Sigmoid colon (tissue), 6 donors: ENCODE measurements at regions not wholly inside any gene's neighbourhood (a gene's known extent, or its start where the extent isn't known, plus 50 kb on each side); places are given as distances from the start of the nearest gene placed in this dataset.

Source experiments
- DNase-seq: peaks from one replicate; pipeline ENCODE4 v3.0.0-alpha.2; 2019
- H3K27ac ChIP-seq, 4 donors: fragments of 200-600 bp; sonication (generic); one replicate each; pipeline ENCODE4 v1.5.1; 2016 to 2019; ENCODE audit warnings: mild to moderate bottlenecking in 1 of 4
- H3K27me3 ChIP-seq, 3 donors: fragments of 200-600 bp; sonication (generic); one replicate each; pipeline ENCODE4 v1.5.1; 2019; ENCODE audit warnings: mild to moderate bottlenecking in 1 of 3
- H3K36me3 ChIP-seq, 4 donors: fragments of 200-600 bp; sonication (generic); one replicate each; pipeline ENCODE4 v1.5.1; 2016 to 2019
- H3K4me1 ChIP-seq, 4 donors: fragments of 200-600 bp; sonication (generic); one replicate each; pipeline ENCODE4 v1.5.1; 2017 to 2019
- H3K4me3 ChIP-seq, 4 donors: fragments of 200-600 bp; sonication (generic); one replicate each; pipeline ENCODE4 v1.5.1; 2017 to 2019; ENCODE audit warnings: mild to moderate bottlenecking in 2 of 4, moderate library complexity in 1 of 4
- H3K9me3 ChIP-seq, 4 donors: fragments of 200-600 bp in 3 of 4; sonication (generic) in 3 of 4; one replicate each; pipeline versions ENCODE4 v1.5.1 to v1.6.1; 2013 to 2019
- EP300 ChIP-seq, 4 donors: sonication (generic); formaldehyde crosslinking; IDR thresholded peaks; one replicate each; pipeline ENCODE4 v1.6.1; 2017; ENCODE audit warnings: antibody characterized with exemption in 4 of 4
- POLR2A ChIP-seq, 2 donors: fragments of 450-650 bp; IDR thresholded peaks; one replicate each; pipeline ENCODE4 v1.6.1; 2016; ENCODE audit warnings: antibody characterized with exemption in 2 of 2, mild to moderate bottlenecking in 2 of 2, moderate library complexity in 2 of 2
- POLR2AphosphoS5 ChIP-seq, 4 donors: sonication (generic); formaldehyde crosslinking; IDR thresholded peaks; one replicate each; pipeline ENCODE4 v1.6.1; 2017; ENCODE audit warnings: antibody characterized with exemption in 4 of 4
- WGBS, 2 donors: extraction: QIAGEN DNeasy Blood & Tissue Kit; methylation state at CpG; one replicate each; pipeline ENCODE4 v1.1.7; 2013; 5-methylcytosine and 5-hydroxymethylcytosine counted together
- intact Hi-C: fragments of 100-400 bp; cut with DNase I; formaldehyde crosslinking; loops from one replicate; pipeline ENCODE4 v1.15.1; 2023
- TF ChIP-seq, protein P1 (sequence below), 4 experiments: fragments of 450-650 bp in 3 of 4; fragments of 200-600 bp in 1 of 4; IDR thresholded peaks; one replicate each; pipeline ENCODE4 v1.5.1; 2016 to 2019; ENCODE audit warnings: antibody characterized with exemption in 4 of 4, mild to moderate bottlenecking in 3 of 4, moderate library complexity in 2 of 4
- donor health status: healthy with polysubstance abuse.
- donor health status: healthy.

- Histone ChIP-seq H3K9me3 (no peaks in the 10 kb centered on the region), H3K36me3 (no peaks in the 10 kb centered on the region), H3K27me3 (peaks cover 24 to 88% (median 70%) of the 10 kb centered on the region in 3 donors), H3K4me3 (no peak overlapping the region), H3K4me1 (peaks cover 0 to 31% (median 26%) of the 10 kb centered on the region in 4 donors), H3K27ac (no peak overlapping the region)
- intact Hi-C loops = no loop called here
- no peak for DNase-seq
- WGBS, 2 donors = 51 to 67% methylated on average over 24 of the region's 24 CpGs
- no peak for TF ChIP-seq POLR2AphosphoS5 (IDR thresholded peaks at IDR 0.05)
- no peak for TF ChIP-seq EP300 (IDR thresholded peaks at IDR 0.05)
- TF ChIP-seq, protein P1, sequence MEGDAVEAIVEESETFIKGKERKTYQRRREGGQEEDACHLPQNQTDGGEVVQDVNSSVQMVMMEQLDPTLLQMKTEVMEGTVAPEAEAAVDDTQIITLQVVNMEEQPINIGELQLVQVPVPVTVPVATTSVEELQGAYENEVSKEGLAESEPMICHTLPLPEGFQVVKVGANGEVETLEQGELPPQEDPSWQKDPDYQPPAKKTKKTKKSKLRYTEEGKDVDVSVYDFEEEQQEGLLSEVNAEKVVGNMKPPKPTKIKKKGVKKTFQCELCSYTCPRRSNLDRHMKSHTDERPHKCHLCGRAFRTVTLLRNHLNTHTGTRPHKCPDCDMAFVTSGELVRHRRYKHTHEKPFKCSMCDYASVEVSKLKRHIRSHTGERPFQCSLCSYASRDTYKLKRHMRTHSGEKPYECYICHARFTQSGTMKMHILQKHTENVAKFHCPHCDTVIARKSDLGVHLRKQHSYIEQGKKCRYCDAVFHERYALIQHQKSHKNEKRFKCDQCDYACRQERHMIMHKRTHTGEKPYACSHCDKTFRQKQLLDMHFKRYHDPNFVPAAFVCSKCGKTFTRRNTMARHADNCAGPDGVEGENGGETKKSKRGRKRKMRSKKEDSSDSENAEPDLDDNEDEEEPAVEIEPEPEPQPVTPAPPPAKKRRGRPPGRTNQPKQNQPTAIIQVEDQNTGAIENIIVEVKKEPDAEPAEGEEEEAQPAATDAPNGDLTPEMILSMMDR (IDR thresholded peaks at IDR 0.05) = no peak
- TF ChIP-seq POLR2A (IDR thresholded peaks at IDR 0.05) = no peak
Measured at GRCh38 chr7:1292972-1293830, 60.5 kb downstream of the UNCX start.

GRCh38 chr7:1293950-1294411 lies 61.3 kb downstream of the UNCX start:
- no peaks in the 10 kb centered on the region for H3K36me3 ChIP-seq
- H3K4me3 ChIP-seq = no peak overlapping the region
- 64 to 83% methylated on average over 28 of the region's 28 CpGs for WGBS, 2 donors
- no peaks in the 10 kb centered on the region for H3K9me3 ChIP-seq
- intact Hi-C loops = no loop called here
- peaks cover 0 to 31% (median 26%) of the 10 kb centered on the region in 4 donors for H3K4me1 ChIP-seq
- TF ChIP-seq POLR2A (IDR thresholded peaks at IDR 0.05) = no peak
- TF ChIP-seq POLR2AphosphoS5 (IDR thresholded peaks at IDR 0.05) = no peak
- TF ChIP-seq EP300 (IDR thresholded peaks at IDR 0.05) = no peak
- TF ChIP-seq, protein P1 (IDR thresholded peaks at IDR 0.05) = no peak
- DNase-seq = no peak
- no peak overlapping the region for H3K27ac ChIP-seq
- H3K27me3 ChIP-seq = peaks cover 24 to 90% (median 74%) of the 10 kb centered on the region in 3 donors

DNA sequence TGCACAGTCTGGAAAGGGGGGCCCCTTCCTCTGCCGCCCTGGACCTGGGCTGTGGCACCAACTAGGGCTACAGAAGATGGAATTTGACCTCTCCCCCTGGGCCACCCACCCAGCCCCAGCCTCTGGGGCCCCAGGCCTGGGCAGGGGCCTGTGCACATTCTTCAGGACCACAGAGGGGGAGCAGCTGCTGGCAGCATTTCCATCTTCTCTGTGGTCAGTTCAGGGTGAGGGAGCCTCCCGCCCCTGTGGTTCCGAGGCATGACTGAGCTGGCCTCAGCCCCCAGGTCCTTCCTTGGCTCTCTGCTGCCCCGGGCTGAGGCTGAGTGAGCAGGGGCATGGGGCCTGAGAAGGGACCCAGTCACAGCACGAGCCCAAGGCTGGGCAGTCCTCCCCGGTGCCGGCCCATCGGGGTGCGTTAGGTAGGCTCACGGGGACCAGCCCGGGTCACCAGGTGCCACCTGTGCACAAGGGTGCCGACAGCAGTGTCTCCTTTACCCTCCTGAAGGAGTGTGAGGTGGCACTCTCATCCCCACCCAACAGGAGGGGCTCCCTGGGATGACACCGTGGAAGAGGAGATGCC lies 63.2 kb downstream of the UNCX start:
- H3K27ac ChIP-seq = no peak overlapping the region
- no peaks in the 10 kb centered on the region for H3K9me3 ChIP-seq
- intact Hi-C loops = no loop called here
- no peak overlapping the region for H3K4me3 ChIP-seq
- H3K27me3 ChIP-seq = peaks cover 24 to 91% (median 72%) of the 10 kb centered on the region in 3 donors
- TF ChIP-seq POLR2A (IDR thresholded peaks at IDR 0.05) (no peak), EP300 (IDR thresholded peaks at IDR 0.05) (no peak), POLR2AphosphoS5 (IDR thresholded peaks at IDR 0.05) (no peak)
- TF ChIP-seq, protein P1 (IDR thresholded peaks at IDR 0.05) = no peak
- peaks cover 0 to 14% (median 12%) of the 10 kb centered on the region in 4 donors for H3K4me1 ChIP-seq
- WGBS, 2 donors = 87% methylated on average over 13 of the region's 13 CpGs
- no peaks in the 10 kb centered on the region for H3K36me3 ChIP-seq
- no peak for DNase-seq

DNA sequence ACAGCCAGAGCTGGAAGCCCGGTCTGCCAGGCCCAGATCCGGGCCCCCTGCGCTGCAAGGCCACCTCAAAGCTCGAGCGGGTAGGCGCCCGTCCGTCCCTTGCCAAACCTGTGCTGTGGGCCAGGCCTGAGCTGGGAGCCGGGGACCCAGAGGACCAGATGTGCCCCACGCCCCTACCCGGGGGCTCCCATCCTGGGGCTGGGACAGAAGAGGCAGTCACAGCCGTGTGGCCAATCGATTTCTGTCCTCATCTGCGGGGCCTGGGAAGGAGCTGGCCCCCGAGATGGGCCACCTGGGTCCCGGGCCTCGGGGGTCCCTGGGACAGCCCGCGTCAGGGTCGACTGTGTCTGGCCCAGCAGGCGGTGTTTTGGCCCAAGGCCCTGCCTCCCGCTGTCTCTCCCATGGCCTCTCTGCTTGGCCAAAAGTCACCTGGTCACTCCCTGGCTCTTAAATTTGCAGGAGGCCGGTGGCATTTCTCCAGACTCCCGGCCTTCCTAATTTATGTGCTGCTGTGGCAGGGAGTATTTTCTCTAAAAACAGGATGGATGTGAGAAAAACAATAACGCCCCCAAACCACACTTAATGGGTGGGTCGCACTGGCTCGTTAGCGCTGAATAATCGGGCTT lies 63.8 kb downstream of the UNCX start:
- Histone ChIP-seq H3K27me3 (peaks cover 24 to 91% (median 71%) of the 10 kb centered on the region in 3 donors), H3K27ac (no peak overlapping the region), H3K4me1 (peaks cover 0 to 9% (median 8%) of the 10 kb centered on the region in 4 donors), H3K36me3 (no peaks in the 10 kb centered on the region), H3K4me3 (no peak overlapping the region), H3K9me3 (no peaks in the 10 kb centered on the region)
- 56 to 58% methylated on average over 29 of the region's 29 CpGs for WGBS, 2 donors
- DNase-seq = no peak
- TF ChIP-seq, protein P1 (IDR thresholded peaks at IDR 0.05) = no peak
- TF ChIP-seq POLR2A (IDR thresholded peaks at IDR 0.05) (no peak), POLR2AphosphoS5 (IDR thresholded peaks at IDR 0.05) (no peak), EP300 (IDR thresholded peaks at IDR 0.05) (no peak)
- intact Hi-C loops = no loop called here
